NB4 (cell line): ENCODE measurements at regions not wholly inside any gene's neighbourhood (a gene's known extent, or its start where the extent isn't known, plus 50 kb on each side); places are given as distances from the start of the nearest gene placed in this dataset.

Source experiments
- DNase-seq: peaks from one replicate; pipeline ENCODE4 v3.0.0; 2010; ENCODE audit warnings: low read depth
- H3K4me3 ChIP-seq: one replicate; pipeline ENCODE4 v1.5.1; 2011; ENCODE audit warnings: mild to moderate bottlenecking, low read depth, low read length, moderate library complexity
- CTCF ChIP-seq: IDR thresholded peaks from one replicate; pipeline ENCODE4 v1.5.1; 2012; ENCODE audit warnings: low read depth, low read length
- MAX ChIP-seq: IDR thresholded peaks from 2 replicates; pipeline ENCODE4 v1.6.1; 2011; ENCODE audit warnings: low read depth, low read length
- MYC ChIP-seq: IDR thresholded peaks from 2 replicates; pipeline ENCODE4 v1.6.1; 2011; ENCODE audit warnings: low read depth, low read length
- POLR2A ChIP-seq: IDR thresholded peaks from 2 replicates; pipeline ENCODE4 v1.6.1; 2011; ENCODE audit warnings: mild to moderate bottlenecking; ENCODE audit not compliant: insufficient read length; ENCODE audit errors: extremely low read depth

- no peak for DNase-seq
- TF ChIP-seq MYC: no peak
- TF ChIP-seq CTCF: no peak
- TF ChIP-seq MAX: no peak
- TF ChIP-seq POLR2A: no peak
- H3K4me3 ChIP-seq: no peak overlapping the region
These were observed 224.3 kb downstream of the SOX9 start for GRCh38 chr17:72345088-72345487.

DNA sequence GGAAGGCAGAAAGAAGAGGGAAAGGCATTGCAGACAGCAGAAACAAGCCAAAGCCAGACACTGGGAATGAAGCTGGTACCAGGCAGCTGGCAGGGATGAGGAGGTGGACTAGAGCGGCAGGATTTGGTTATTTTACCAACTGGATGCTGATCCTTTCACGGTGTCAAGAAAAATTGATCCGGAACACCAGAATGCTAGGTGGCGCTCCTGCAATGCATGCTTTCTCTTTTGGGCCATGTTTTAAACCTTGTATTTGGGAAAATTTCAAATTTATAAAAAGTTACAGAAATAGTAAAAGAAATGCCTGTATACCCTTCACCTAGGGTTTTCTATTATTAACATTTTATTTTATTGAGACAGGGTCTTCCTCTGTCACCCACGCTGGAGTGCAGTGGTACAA is 224.7 kb downstream of the SOX9 start:
- no peak overlapping the region for H3K4me3 ChIP-seq
- DNase-seq: no peak
- TF ChIP-seq MAX: no peak
- TF ChIP-seq MYC: no peak
- no peak for TF ChIP-seq POLR2A
- TF ChIP-seq CTCF: no peak

GRCh38 chr17:72346306-72346705 is 225.5 kb downstream of the SOX9 start:
- no peak for DNase-seq
- H3K4me3 ChIP-seq: no peak overlapping the region
- TF ChIP-seq POLR2A (no peak), CTCF (no peak), MYC (no peak)

DNA sequence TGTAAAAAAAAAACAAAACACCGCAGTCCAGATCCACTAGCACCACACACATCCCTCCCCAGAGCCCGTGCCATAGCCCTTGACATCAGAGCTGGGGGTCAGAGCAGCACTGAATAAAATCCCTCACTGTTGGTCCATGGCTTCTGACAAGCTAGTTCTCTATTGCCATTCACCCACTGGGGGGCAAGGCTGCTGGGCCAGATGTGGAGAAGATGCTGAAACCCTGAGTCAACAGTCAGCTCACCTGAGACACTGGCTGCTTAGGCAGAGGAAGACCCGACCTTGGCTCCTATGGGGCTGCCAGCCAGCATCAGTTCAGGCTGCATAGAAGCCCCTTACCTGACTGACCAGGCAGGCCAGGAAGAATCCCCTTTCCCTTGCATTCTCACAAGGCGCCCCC is 228.2 kb downstream of the SOX9 start:
- TF ChIP-seq CTCF (no peak), MAX (no peak), POLR2A (no peak), MYC (no peak)
- no peak for DNase-seq
- no peak overlapping the region for H3K4me3 ChIP-seq

GRCh38 chr17:72349491-72349995 is 228.7 kb downstream of the SOX9 start:
- TF ChIP-seq POLR2A: no peak
- no peak for TF ChIP-seq MYC
- TF ChIP-seq CTCF: no peak
- TF ChIP-seq MAX: no peak
- no peak overlapping the region for H3K4me3 ChIP-seq
- no peak for DNase-seq

DNA sequence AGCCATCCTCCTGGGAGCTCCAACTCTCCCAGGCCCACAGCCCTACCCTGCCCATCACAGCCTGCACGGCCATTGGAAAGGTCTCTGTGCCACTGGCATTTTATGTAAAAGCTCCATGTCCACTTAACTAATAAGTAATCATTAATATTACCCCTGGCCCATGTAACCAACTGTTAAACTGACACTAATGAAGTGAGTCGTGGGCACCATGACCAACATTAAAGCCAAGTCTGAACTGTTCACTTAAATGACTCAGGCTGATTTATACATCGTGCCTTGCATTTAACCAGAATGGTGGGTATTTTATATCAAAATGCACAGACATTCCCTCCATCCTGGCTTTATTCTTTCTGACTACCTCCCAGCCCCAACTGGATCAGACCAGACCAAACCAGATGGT is 229.3 kb downstream of the SOX9 start:
- TF ChIP-seq CTCF (no peak), MAX (no peak), POLR2A (no peak), MYC (no peak)
- H3K4me3 ChIP-seq: no peak overlapping the region
- DNase-seq: no peak
